ENCODE measurements at regions not wholly inside any gene's neighbourhood (a gene's known extent, or its start where the extent isn't known, plus 50 kb on each side); places are given as distances from the start of the nearest gene placed in this dataset.

DNA sequence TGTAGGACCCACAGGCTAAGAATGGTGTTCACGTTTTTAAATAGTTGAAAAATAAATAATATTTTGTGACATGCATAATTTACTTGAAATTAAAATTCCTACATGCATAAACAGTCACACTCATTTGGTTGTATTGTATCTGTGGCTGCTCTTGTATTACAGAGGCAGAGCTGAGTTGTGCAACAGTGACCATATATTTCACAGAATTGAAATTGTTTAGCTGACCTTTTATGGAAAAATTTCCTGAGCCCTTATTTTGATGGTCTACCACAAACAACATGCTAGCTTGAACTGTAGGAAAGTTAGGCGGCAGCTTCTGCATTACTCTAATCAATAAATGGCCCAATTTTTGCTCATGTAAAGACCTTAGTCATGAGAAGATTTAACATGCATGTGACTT, 633.4 kb upstream of the AADAT start:
- no peaks in the 10 kb centered on the region for H3K9me3 ChIP-seq
- no peaks in the 10 kb centered on the region for H3K4me1 ChIP-seq
- H3K27ac ChIP-seq = no peak overlapping the region
- DNase-seq (no peak), ATAC-seq (no peak)
- WGBS, 2 donors = 65 to 69% methylated on average over 2 of the region's 2 CpGs
- H3K4me3 ChIP-seq = no peak overlapping the region
- H3K36me3 ChIP-seq (replicated peaks in 1 of 2; ENCODE audit: insufficient read depth in 1 of 2, low read depth in 2 of 2) = no peaks in the 10 kb centered on the region
- TF ChIP-seq POLR2A (IDR thresholded peaks at IDR 0.05) (no peak), CTCF (IDR thresholded peaks at IDR 0.05) (no peak)
- intact Hi-C loops (cut with DNase I) = no loop called here
- H3K27me3 ChIP-seq = no peaks in the 10 kb centered on the region

DNA sequence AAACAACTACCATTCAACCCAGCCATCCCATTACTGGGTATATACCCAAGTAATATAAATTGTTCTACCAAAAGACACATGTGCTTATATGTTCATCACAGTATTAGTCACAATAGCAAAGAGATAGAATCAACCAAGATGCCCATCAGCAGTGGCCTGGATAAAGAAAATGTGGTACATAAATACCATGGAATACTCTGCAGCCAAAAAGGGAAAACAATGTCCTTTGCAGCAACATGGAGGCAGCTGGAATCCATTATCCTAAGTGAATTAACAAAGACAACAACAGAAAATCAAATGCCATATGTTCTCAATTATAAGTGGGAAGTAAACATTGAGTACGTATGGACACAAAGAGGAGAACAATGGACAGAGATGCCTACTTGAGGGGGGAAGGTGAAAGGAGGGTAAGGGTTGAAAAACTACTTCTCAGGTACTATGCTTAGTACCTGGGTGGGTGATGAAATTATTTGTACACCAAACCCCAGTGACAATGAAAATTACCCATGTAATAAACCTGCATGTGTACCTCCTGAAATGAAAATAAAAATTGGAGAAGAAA, 632.1 kb upstream of the AADAT start:
- no peak for DNase-seq
- no peaks in the 10 kb centered on the region for H3K27me3 ChIP-seq

GRCh38 chr4:170716868-170717267, 627.1 kb upstream of the AADAT start:
- intact Hi-C loops (cut with DNase I) = no loop called here
- ATAC-seq (no peak), DNase-seq (no peak)
- 62 to 66% methylated on average over 1 of the region's 1 CpG for WGBS, 2 donors
- peak in 2 of 7 experiments; percentile 18 for TF ChIP-seq CTCF (IDR thresholded peaks at IDR 0.05)
- TF ChIP-seq POLR2A (IDR thresholded peaks at IDR 0.05) = no peak
- no peaks in the 10 kb centered on the region for H3K9me3 ChIP-seq
- H3K36me3 ChIP-seq (replicated peaks in 1 of 2; ENCODE audit: insufficient read depth in 1 of 2, low read depth in 2 of 2) = no peaks in the 10 kb centered on the region
- H3K27ac ChIP-seq = no peak overlapping the region
- no peaks in the 10 kb centered on the region for H3K4me1 ChIP-seq
- no peak overlapping the region for H3K4me3 ChIP-seq
- no peaks in the 10 kb centered on the region for H3K27me3 ChIP-seq

More for the DNA sequence above, 632.1 kb upstream of the AADAT start:
- H3K4me3 ChIP-seq = no peak overlapping the region
- H3K36me3 ChIP-seq (replicated peaks in 1 of 2; ENCODE audit: insufficient read depth in 1 of 2, low read depth in 2 of 2) = no peaks in the 10 kb centered on the region
- H3K4me1 ChIP-seq = no peaks in the 10 kb centered on the region
- no peaks in the 10 kb centered on the region for H3K9me3 ChIP-seq
- H3K27ac ChIP-seq = no peak overlapping the region
- WGBS, 2 donors = 79 to 81% methylated on average over 1 of the region's 1 CpG
- intact Hi-C loops (cut with DNase I) = no loop called here
- TF ChIP-seq POLR2A (IDR thresholded peaks at IDR 0.05) (no peak), CTCF (IDR thresholded peaks at IDR 0.05) (no peak)
- ATAC-seq = no peak

- intact Hi-C loops (cut with DNase I) = no loop called here
- H3K4me1 ChIP-seq = no peaks in the 10 kb centered on the region
- H3K36me3 ChIP-seq (replicated peaks in 1 of 2; ENCODE audit: insufficient read depth in 1 of 2, low read depth in 2 of 2) = no peaks in the 10 kb centered on the region
- DNase-seq (no peak), ATAC-seq (no peak)
- TF ChIP-seq POLR2A (IDR thresholded peaks at IDR 0.05) (no peak), CTCF (IDR thresholded peaks at IDR 0.05) (no peak)
- H3K27ac ChIP-seq = no peak overlapping the region
- H3K4me3 ChIP-seq = no peak overlapping the region
- no peaks in the 10 kb centered on the region for H3K27me3 ChIP-seq
- H3K9me3 ChIP-seq = no peaks in the 10 kb centered on the region
- 83 to 84% methylated on average over 3 of the region's 3 CpGs for WGBS, 2 donors
Measured at GRCh38 chr4:170705907-170706306, 616.2 kb upstream of the AADAT start.

GRCh38 chr4:170700064-170700463, 610.3 kb upstream of the AADAT start:
- WGBS, 2 donors = 85 to 89% methylated on average over 5 of the region's 5 CpGs
- Histone ChIP-seq H3K4me1 (peaks cover 8% of the 10 kb centered on the region), H3K4me3 (no peak overlapping the region), H3K27ac (no peak overlapping the region), H3K27me3 (no peaks in the 10 kb centered on the region), H3K9me3 (no peaks in the 10 kb centered on the region), H3K36me3 (replicated peaks in 1 of 2; ENCODE audit: insufficient read depth in 1 of 2, low read depth in 2 of 2) (no peaks in the 10 kb centered on the region)
- ATAC-seq = no peak
- TF ChIP-seq POLR2A (IDR thresholded peaks at IDR 0.05) (no peak), CTCF (IDR thresholded peaks at IDR 0.05) (no peak)
- intact Hi-C loops (cut with DNase I) = no loop called here
- DNase-seq = no peak

All from body of pancreas (tissue), 4 donors.